Right atrium auricular region (tissue), 2 donors: ENCODE measurements at regions not wholly inside any gene's neighbourhood (a gene's known extent, or its start where the extent isn't known, plus 50 kb on each side); places are given as distances from the start of the nearest gene placed in this dataset.

Source experiments
- DNase-seq: peaks from one replicate; pipeline ENCODE4 v3.0.0-alpha.2; 2019; ENCODE audit warnings: low spot score
- H3K27ac ChIP-seq, 2 donors: fragments of 200-600 bp; sonication (generic); 1 replicate in 1 of 2; 2 replicates in 1 of 2; pipeline ENCODE4 v1.5.1; 2016 to 2019
- H3K27me3 ChIP-seq, 2 donors: fragments of 200-600 bp; sonication (generic); one replicate each; pipeline versions ENCODE4 v1.5.1 to v1.6.0; 2017 to 2019
- H3K36me3 ChIP-seq: fragments of 200-600 bp; sonication (generic); one replicate; pipeline ENCODE4 v1.5.1; 2016
- H3K4me1 ChIP-seq, 2 donors: fragments of 200-600 bp; sonication (generic); one replicate each; pipeline versions ENCODE4 v1.5.1 to v1.6.0; 2017 to 2019
- H3K4me3 ChIP-seq, 2 donors: fragments of 200-600 bp; sonication (generic); 1 replicate in 1 of 2; 2 replicates in 1 of 2; pipeline ENCODE4 v1.5.1; 2017 to 2019; ENCODE audit warnings: mild to moderate bottlenecking in 1 of 2, moderate library complexity in 1 of 2
- H3K9me3 ChIP-seq, 2 donors: fragments of 200-600 bp; sonication (generic); one replicate each; pipeline ENCODE4 v1.5.1; 2019
- TF ChIP-seq, protein P1 (sequence below), 2 donors: fragments of 200-600 bp; sonication (generic); IDR thresholded peaks; one replicate each; pipeline ENCODE4 v1.5.1; 2019; ENCODE audit warnings: antibody characterized with exemption in 2 of 2

- Histone ChIP-seq H3K27me3 (no peaks in the 10 kb centered on the region), H3K27ac (no peak overlapping the region), H3K4me3 (no peak overlapping the region), H3K4me1 (no peaks in the 10 kb centered on the region), H3K36me3 (no peaks in the 10 kb centered on the region), H3K9me3 (no peaks in the 10 kb centered on the region)
- no peak for DNase-seq
- TF ChIP-seq, protein P1, sequence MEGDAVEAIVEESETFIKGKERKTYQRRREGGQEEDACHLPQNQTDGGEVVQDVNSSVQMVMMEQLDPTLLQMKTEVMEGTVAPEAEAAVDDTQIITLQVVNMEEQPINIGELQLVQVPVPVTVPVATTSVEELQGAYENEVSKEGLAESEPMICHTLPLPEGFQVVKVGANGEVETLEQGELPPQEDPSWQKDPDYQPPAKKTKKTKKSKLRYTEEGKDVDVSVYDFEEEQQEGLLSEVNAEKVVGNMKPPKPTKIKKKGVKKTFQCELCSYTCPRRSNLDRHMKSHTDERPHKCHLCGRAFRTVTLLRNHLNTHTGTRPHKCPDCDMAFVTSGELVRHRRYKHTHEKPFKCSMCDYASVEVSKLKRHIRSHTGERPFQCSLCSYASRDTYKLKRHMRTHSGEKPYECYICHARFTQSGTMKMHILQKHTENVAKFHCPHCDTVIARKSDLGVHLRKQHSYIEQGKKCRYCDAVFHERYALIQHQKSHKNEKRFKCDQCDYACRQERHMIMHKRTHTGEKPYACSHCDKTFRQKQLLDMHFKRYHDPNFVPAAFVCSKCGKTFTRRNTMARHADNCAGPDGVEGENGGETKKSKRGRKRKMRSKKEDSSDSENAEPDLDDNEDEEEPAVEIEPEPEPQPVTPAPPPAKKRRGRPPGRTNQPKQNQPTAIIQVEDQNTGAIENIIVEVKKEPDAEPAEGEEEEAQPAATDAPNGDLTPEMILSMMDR (IDR thresholded peaks at IDR 0.05) = no peak
Measured at GRCh38 chr10:25694206-25694933, 239.7 kb upstream of the MYO3A start.

- Histone ChIP-seq H3K4me1 (no peaks in the 10 kb centered on the region), H3K27me3 (no peaks in the 10 kb centered on the region), H3K36me3 (no peaks in the 10 kb centered on the region), H3K27ac (no peak overlapping the region), H3K4me3 (no peak overlapping the region), H3K9me3 (no peaks in the 10 kb centered on the region)
- TF ChIP-seq, protein P1 (IDR thresholded peaks at IDR 0.05) = no peak
- no peak for DNase-seq
Measured at GRCh38 chr10:25694971-25695370, 239.1 kb upstream of the MYO3A start.

DNA sequence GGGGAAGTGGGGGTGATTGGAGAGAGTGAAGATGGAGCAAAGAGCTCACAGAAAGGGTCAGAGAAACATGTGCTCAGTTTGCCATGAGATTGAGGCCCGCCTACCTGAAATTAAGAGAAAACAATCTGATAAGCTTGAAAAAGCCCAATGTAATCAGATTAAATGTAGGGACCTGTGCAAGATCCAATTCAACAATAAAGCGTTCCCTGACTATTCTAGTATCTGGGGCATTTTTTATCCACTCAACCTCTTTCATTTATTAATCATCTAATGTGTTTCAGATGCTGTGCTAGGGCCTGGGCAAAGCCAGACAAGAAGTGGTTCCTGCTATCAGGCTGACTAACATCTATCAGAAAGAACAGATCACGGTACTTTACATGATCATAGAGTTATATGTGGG, 238.4 kb upstream of the MYO3A start:
- H3K4me3 ChIP-seq = no peak overlapping the region
- no peaks in the 10 kb centered on the region for H3K36me3 ChIP-seq
- no peak overlapping the region for H3K27ac ChIP-seq
- no peak for DNase-seq
- H3K4me1 ChIP-seq = no peaks in the 10 kb centered on the region
- no peaks in the 10 kb centered on the region for H3K9me3 ChIP-seq
- no peaks in the 10 kb centered on the region for H3K27me3 ChIP-seq
- TF ChIP-seq, protein P1 (IDR thresholded peaks at IDR 0.05) = no peak

- Histone ChIP-seq H3K4me3 (no peak overlapping the region), H3K27me3 (no peaks in the 10 kb centered on the region), H3K36me3 (no peaks in the 10 kb centered on the region), H3K4me1 (no peaks in the 10 kb centered on the region), H3K9me3 (no peaks in the 10 kb centered on the region), H3K27ac (no peak overlapping the region)
- TF ChIP-seq, protein P1 (IDR thresholded peaks at IDR 0.05) = no peak
- DNase-seq = no peak
Measured at GRCh38 chr10:25696013-25696708, 237.9 kb upstream of the MYO3A start.

GRCh38 chr10:25697412-25697811, 236.6 kb upstream of the MYO3A start:
- no peaks in the 10 kb centered on the region for H3K9me3 ChIP-seq
- no peak overlapping the region for H3K4me3 ChIP-seq
- H3K4me1 ChIP-seq = no peaks in the 10 kb centered on the region
- no peak overlapping the region for H3K27ac ChIP-seq
- H3K27me3 ChIP-seq = no peaks in the 10 kb centered on the region
- H3K36me3 ChIP-seq = no peaks in the 10 kb centered on the region
- no peak for DNase-seq
- TF ChIP-seq, protein P1 (IDR thresholded peaks at IDR 0.05) = no peak
